ENCODE measurements at regions not wholly inside any gene's neighbourhood (a gene's known extent, or its start where the extent isn't known, plus 50 kb on each side); places are given as distances from the start of the nearest gene placed in this dataset.

DNA sequence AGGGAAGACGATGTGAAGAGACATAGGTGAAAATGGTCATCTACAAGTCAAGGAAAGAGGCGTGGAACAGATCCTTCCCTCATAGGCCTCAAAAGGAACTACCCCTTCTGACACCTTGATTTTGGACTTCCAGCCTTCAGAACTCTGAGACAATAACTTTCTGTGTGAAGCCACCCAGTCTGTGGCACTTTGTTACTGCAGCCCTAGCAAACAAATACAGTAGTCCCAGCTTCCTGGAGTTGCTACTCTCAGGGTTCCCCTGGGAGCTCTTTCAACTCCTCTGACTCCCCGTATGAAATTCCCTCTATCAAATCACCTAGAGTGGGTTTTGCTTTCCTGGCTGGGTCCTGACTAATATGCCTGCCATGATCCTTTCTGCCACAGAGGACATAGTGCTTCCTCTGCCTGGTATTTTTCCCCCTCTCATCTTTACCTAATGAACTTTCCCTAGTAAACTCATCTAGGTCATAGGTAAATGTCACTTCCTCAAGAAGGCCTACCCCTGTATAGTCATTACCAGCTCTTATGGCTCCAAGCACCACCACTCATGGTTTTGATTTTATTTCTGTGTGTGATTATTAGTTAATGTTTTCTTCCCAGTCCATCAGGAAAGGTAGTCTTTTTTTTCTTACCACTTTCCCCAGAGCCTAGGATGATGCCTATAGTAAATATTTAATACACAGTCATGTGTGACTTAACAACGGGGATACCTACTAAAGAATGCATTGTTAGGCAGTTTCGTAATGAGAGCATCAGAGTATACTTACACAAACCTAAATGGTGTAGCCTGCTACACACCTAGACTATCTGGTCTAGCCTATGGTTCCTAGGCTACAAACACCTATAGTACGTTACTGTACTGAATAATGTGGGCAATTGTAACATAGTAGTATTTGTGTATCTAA is 111.5 kb upstream of the LGALSL start:
- Histone ChIP-seq H3K4me1 (ENCODE audit: insufficient read depth, poor library complexity, severe bottlenecking) (no peaks in the 10 kb centered on the region), H3K9me3 (ENCODE audit: severe bottlenecking) (no peaks in the 10 kb centered on the region), H3K4me3 (ENCODE audit: severe bottlenecking) (no peak overlapping the region), H3K27ac (ENCODE audit: poor library complexity, severe bottlenecking) (no peak overlapping the region), H3K27me3 (ENCODE audit: insufficient read depth, poor library complexity, severe bottlenecking) (no peaks in the 10 kb centered on the region), H3K36me3 (ENCODE audit: low read depth) (no peaks in the 10 kb centered on the region)
- ATAC-seq (ENCODE audit: low read depth) (0 out of 3 replicates have a peak, but pooled peaks have one; percentile 31), DNase-seq (ENCODE audit: low spot score) (no peak)
- TF ChIP-seq, protein P1, sequence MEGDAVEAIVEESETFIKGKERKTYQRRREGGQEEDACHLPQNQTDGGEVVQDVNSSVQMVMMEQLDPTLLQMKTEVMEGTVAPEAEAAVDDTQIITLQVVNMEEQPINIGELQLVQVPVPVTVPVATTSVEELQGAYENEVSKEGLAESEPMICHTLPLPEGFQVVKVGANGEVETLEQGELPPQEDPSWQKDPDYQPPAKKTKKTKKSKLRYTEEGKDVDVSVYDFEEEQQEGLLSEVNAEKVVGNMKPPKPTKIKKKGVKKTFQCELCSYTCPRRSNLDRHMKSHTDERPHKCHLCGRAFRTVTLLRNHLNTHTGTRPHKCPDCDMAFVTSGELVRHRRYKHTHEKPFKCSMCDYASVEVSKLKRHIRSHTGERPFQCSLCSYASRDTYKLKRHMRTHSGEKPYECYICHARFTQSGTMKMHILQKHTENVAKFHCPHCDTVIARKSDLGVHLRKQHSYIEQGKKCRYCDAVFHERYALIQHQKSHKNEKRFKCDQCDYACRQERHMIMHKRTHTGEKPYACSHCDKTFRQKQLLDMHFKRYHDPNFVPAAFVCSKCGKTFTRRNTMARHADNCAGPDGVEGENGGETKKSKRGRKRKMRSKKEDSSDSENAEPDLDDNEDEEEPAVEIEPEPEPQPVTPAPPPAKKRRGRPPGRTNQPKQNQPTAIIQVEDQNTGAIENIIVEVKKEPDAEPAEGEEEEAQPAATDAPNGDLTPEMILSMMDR (IDR thresholded peaks at IDR 0.05; ENCODE audit: poor library complexity, severe bottlenecking), result no peak

DNA sequence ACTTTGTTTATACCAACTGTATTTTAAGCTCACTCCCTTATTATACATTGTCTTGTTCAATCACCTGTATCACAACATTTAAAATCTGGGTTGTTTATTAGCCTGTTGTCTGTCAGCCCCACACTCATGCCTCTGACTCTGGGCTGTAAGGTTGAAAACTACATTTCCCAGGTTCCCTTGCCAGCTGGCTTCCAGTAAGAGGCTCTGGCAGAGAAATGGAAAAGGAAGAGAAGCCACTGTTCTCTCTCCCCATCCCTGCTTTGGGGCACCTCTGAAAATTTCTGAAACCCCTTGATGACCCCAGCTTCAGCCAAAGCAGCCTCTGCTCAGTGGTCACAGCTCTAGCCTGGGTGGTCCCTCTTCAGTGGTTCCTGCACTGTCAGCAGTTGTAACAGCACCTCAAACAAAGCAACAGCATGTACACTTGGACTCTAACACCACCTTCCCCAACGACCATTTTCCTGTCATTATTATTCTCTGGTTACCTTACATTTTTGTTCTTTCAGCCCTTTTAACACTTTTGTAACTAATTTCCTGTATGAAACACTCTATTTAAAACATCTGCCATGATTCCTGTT is 108.9 kb upstream of the LGALSL start:
- no peaks in the 10 kb centered on the region for H3K4me1 ChIP-seq (ENCODE audit: insufficient read depth, poor library complexity, severe bottlenecking)
- H3K9me3 ChIP-seq (ENCODE audit: severe bottlenecking), result no peaks in the 10 kb centered on the region
- TF ChIP-seq, protein P1 (IDR thresholded peaks at IDR 0.05; ENCODE audit: poor library complexity, severe bottlenecking), result no peak
- H3K4me3 ChIP-seq (ENCODE audit: severe bottlenecking), result no peak overlapping the region
- no peaks in the 10 kb centered on the region for H3K36me3 ChIP-seq (ENCODE audit: low read depth)
- DNase-seq (ENCODE audit: low spot score) (no peak), ATAC-seq (ENCODE audit: low read depth) (no peak)
- H3K27me3 ChIP-seq (ENCODE audit: insufficient read depth, poor library complexity, severe bottlenecking), result no peaks in the 10 kb centered on the region
- H3K27ac ChIP-seq (ENCODE audit: poor library complexity, severe bottlenecking), result no peak overlapping the region

DNA sequence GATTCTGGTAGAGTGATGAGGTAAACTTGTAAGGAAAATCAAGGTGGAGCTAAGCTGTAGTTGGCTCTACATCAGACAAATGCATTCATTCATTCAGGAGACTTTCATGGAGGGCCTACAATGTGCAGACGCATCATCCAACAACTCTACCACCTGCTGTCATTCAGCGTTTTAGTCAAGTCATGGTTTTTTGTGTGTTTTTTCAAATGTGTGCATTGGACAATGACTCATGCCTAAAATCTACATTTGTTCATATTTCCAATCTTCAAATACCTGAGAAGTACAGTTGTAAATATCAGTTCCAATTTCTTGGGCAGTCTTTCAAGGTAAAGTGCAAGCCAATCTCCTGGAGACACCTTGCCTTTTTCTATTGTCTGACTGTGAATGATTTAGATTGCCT is 108.0 kb upstream of the LGALSL start:
- TF ChIP-seq, protein P1 (IDR thresholded peaks at IDR 0.05; ENCODE audit: poor library complexity, severe bottlenecking), result no peak
- no peaks in the 10 kb centered on the region for H3K36me3 ChIP-seq (ENCODE audit: low read depth)
- no peaks in the 10 kb centered on the region for H3K4me1 ChIP-seq (ENCODE audit: insufficient read depth, poor library complexity, severe bottlenecking)
- no peaks in the 10 kb centered on the region for H3K9me3 ChIP-seq (ENCODE audit: severe bottlenecking)
- DNase-seq (ENCODE audit: low spot score) (no peak), ATAC-seq (ENCODE audit: low read depth) (no peak)
- no peak overlapping the region for H3K27ac ChIP-seq (ENCODE audit: poor library complexity, severe bottlenecking)
- no peak overlapping the region for H3K4me3 ChIP-seq (ENCODE audit: severe bottlenecking)
- H3K27me3 ChIP-seq (ENCODE audit: insufficient read depth, poor library complexity, severe bottlenecking), result no peaks in the 10 kb centered on the region

DNA sequence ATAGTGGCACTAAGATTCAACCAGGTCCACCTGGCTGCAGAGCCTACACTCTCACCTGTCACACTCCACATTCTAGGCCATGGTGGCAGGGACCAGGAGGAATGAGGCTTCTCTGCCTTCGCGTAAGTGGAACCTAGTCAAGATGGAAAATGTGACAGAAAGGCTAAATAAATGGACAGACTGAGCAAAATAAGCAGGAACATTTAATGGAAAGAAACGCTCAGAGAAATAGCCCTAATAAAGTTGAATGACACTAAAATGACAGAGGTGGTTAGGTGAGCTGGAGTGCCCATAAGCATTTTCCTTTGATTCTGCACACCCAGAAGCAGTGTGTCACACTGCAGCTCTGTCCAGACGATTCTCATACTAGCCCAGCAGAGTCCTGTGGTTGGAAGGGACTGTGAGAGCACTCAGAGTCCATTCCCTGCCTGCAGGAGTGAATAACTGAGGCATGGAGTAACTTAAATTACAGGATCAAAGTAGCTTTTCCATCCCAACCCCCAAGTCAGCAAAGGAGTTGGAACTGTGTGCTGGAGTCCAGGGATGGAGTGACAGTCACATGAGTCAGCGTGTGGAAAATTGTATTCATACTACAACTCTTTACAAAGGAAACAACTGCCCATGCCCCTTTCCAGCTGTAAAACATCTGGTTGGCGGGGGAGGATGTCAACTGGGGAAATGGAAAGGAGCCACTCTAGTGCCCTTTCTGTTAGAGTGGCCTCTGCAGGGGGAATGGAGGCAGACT is 105.4 kb upstream of the LGALSL start:
- no peak for ATAC-seq (ENCODE audit: low read depth)

More for the DNA sequence above, 105.4 kb upstream of the LGALSL start:
- TF ChIP-seq, protein P1 (IDR thresholded peaks at IDR 0.05; ENCODE audit: poor library complexity, severe bottlenecking), result no peak
- Histone ChIP-seq H3K9me3 (ENCODE audit: severe bottlenecking) (no peaks in the 10 kb centered on the region), H3K27me3 (ENCODE audit: insufficient read depth, poor library complexity, severe bottlenecking) (no peaks in the 10 kb centered on the region), H3K27ac (ENCODE audit: poor library complexity, severe bottlenecking) (no peak overlapping the region), H3K36me3 (ENCODE audit: low read depth) (no peaks in the 10 kb centered on the region), H3K4me3 (ENCODE audit: severe bottlenecking) (no peak overlapping the region), H3K4me1 (ENCODE audit: insufficient read depth, poor library complexity, severe bottlenecking) (no peaks in the 10 kb centered on the region)
- DNase-seq (ENCODE audit: low spot score), result no peak
